H1 (cell line): ENCODE measurements at regions not wholly inside any gene's neighbourhood (a gene's known extent, or its start where the extent isn't known, plus 50 kb on each side); places are given as distances from the start of the nearest gene placed in this dataset.

ENCODE experiments used
- CTCF ChIA-PET: fragments of 300-600 bp; sonication (Branson Sonifier 250); formaldehyde crosslinking; loops from one replicate; lab custom pipeline; 2021; ENCODE audit not compliant: partially characterized antibody; lab: Charles Lee
- POLR2A ChIA-PET: fragments of 300-600 bp; sonication (Branson Sonifier 250); formaldehyde crosslinking; loops from one replicate; lab custom pipeline; 2021; ENCODE audit warnings: inconsistent platforms; ENCODE audit not compliant: partially characterized antibody; lab: Charles Lee
- DNase-seq, 2 experiments: peaks; one replicate each; pipeline versions ENCODE4 v3.0.0 to v3.0.0-alpha.2; 2010 to 2022; ENCODE audit warnings: low spot score in 2 of 2, low read depth in 1 of 2, mixed read lengths in 1 of 2
- FAIRE-seq: peaks from 2 replicates; lab custom pipeline; 2011; peaks lifted over from hg19 to GRCh38; lab: Jason Lieb, UNC
- H2AFZ ChIP-seq: 2 replicates; pipeline ENCODE4 v1.8.1; 2012; ENCODE audit warnings: low read length, inconsistent platforms
- H2AK5ac ChIP-seq: 2 replicates; pipeline ENCODE4 v1.6.1; 2013; ENCODE audit warnings: low read depth, low read length
- H2BK120ac ChIP-seq: replicated peaks from 2 replicates; pipeline ENCODE3; 2013; ENCODE audit warnings: low read depth, low read length, inconsistent platforms
- H2BK12ac ChIP-seq: 2 replicates; pipeline ENCODE4 v1.6.1; 2013; ENCODE audit warnings: low read depth, low read length
- H2BK15ac ChIP-seq: 2 replicates; pipeline ENCODE4 v1.6.1; 2013; ENCODE audit warnings: low read length
- H2BK20ac ChIP-seq: 2 replicates; pipeline ENCODE4 v1.6.1; 2013; ENCODE audit warnings: low read length
- H2BK5ac ChIP-seq: 2 replicates; pipeline ENCODE4 v1.6.1; 2013; ENCODE audit warnings: low read depth, low read length
- H3K14ac ChIP-seq: 2 replicates; pipeline ENCODE4 v1.6.1; 2013; ENCODE audit warnings: inconsistent platforms; ENCODE audit not compliant: insufficient read length
- H3K18ac ChIP-seq: 2 replicates; pipeline ENCODE4 v1.6.1; 2013; ENCODE audit warnings: low read length; ENCODE audit errors: extremely low read depth
- H3K23ac ChIP-seq: 2 replicates; pipeline ENCODE4 v1.6.1; 2013; ENCODE audit warnings: inconsistent platforms; ENCODE audit not compliant: insufficient read length
- H3K23me2 ChIP-seq: 2 replicates; pipeline ENCODE4 v1.6.1; 2013; ENCODE audit warnings: low read depth, low read length
- H3K27ac ChIP-seq: 2 replicates; pipeline ENCODE4 v1.6.1; 2011; ENCODE audit warnings: low read depth, low read length, inconsistent platforms
- H3K27me3 ChIP-seq, 4 experiments: replicated peaks in 1 of 4; 1 replicate in 1 of 4; 2 replicates in 3 of 4; pipeline versions ENCODE4 v1.6.1 to v1.8.1; 2011 to 2013; ENCODE audit warnings: low read length in 3 of 4, mild to moderate bottlenecking in 3 of 4, inconsistent platforms in 2 of 4, mixed read lengths in 2 of 4, moderate library complexity in 1 of 4; ENCODE audit not compliant: control insufficient read depth in 3 of 4, insufficient read depth in 3 of 4; ENCODE audit errors: extremely low read depth in 1 of 4
- H3K36me3 ChIP-seq, 4 experiments: 2 replicates each; pipeline versions ENCODE4 v1.6.1 to v1.8.1; 2011 to 2013; ENCODE audit warnings: mild to moderate bottlenecking in 4 of 4, low read length in 3 of 4, moderate library complexity in 2 of 4, control low read depth in 1 of 4, inconsistent platforms in 1 of 4; ENCODE audit not compliant: insufficient read depth in 4 of 4, control insufficient read depth in 2 of 4
- H3K4ac ChIP-seq: replicated peaks from 2 replicates; pipeline ENCODE3; 2013; ENCODE audit warnings: low read length, low read depth, mixed read lengths, inconsistent platforms; ENCODE audit not compliant: insufficient read length
- H3K4me1 ChIP-seq, 4 experiments: replicated peaks in 1 of 4; 1 replicate in 1 of 4; 2 replicates in 3 of 4; pipeline versions ENCODE4 v1.6.1 to v1.8.1; 2011 to 2013; ENCODE audit warnings: low read length in 3 of 4, inconsistent platforms in 2 of 4, mixed read lengths in 1 of 4; ENCODE audit not compliant: insufficient read depth in 4 of 4, control insufficient read depth in 3 of 4
- H3K4me2 ChIP-seq, 2 experiments: 2 replicates each; pipeline versions ENCODE4 v1.6.1 to v1.8.1; 2011 to 2013; ENCODE audit warnings: low read depth in 2 of 2, low read length in 2 of 2, control low read depth in 1 of 2, inconsistent platforms in 1 of 2, mild to moderate bottlenecking in 1 of 2; ENCODE audit not compliant: insufficient read depth in 1 of 2
- H3K4me3 ChIP-seq, 4 experiments: fragments of 200-600, 300-600 bp in 1 of 4; sonication (generic), shearing (Covaris generic), sonication (Bioruptor Twin) in 1 of 4; 2 replicates each; pipeline versions ENCODE4 v1.5.1 to v1.8.1; 2011 to 2016; ENCODE audit warnings: low read length in 4 of 4, low read depth in 3 of 4, control low read depth in 2 of 4, inconsistent platforms in 2 of 4, mild to moderate bottlenecking in 2 of 4, mixed read lengths in 1 of 4, moderate library complexity in 1 of 4; ENCODE audit not compliant: insufficient read depth in 2 of 4; ENCODE audit errors: extremely low read depth in 1 of 4
- H3K56ac ChIP-seq: replicated peaks from 2 replicates; pipeline ENCODE3; 2013; ENCODE audit warnings: low read depth, mild to moderate bottlenecking, mixed read lengths, low read length, inconsistent platforms; ENCODE audit not compliant: insufficient read length
- H3K79me1 ChIP-seq: 2 replicates; pipeline ENCODE4 v1.6.1; 2013; ENCODE audit warnings: low read depth, low read length, control low read depth
- H3K79me2 ChIP-seq, 2 experiments: 2 replicates each; pipeline versions ENCODE4 v1.6.1 to v1.8.1; 2012 to 2013; ENCODE audit warnings: low read length in 2 of 2, mild to moderate bottlenecking in 2 of 2, inconsistent platforms in 1 of 2; ENCODE audit not compliant: insufficient read depth in 2 of 2, control insufficient read depth in 1 of 2
- H3K9ac ChIP-seq, 4 experiments: replicated peaks in 1 of 4; 1 replicate in 1 of 4; 2 replicates in 3 of 4; pipeline versions ENCODE4 v1.6.1 to v1.8.1; 2011 to 2013; ENCODE audit warnings: low read depth in 3 of 4, low read length in 3 of 4, control low read depth in 2 of 4, mild to moderate bottlenecking in 2 of 4, moderate library complexity in 2 of 4, inconsistent platforms in 1 of 4; ENCODE audit errors: extremely low read depth in 1 of 4
- H3K9me3 ChIP-seq, 2 experiments: 2 replicates each; pipeline versions ENCODE4 v1.6.1 to v1.8.1; 2012 to 2013; ENCODE audit warnings: mild to moderate bottlenecking in 2 of 2, moderate library complexity in 2 of 2, control low read depth in 1 of 2, inconsistent platforms in 1 of 2, low read depth in 1 of 2, low read length in 1 of 2, mixed read lengths in 1 of 2; ENCODE audit not compliant: insufficient read depth in 2 of 2
- H4K20me1 ChIP-seq, 2 experiments: replicated peaks in 1 of 2; 2 replicates each; pipeline versions ENCODE3 to v1.8.1; 2011 to 2013; ENCODE audit warnings: inconsistent platforms in 2 of 2, low read length in 2 of 2, mild to moderate bottlenecking in 1 of 2; ENCODE audit not compliant: insufficient read depth in 2 of 2, control insufficient read depth in 1 of 2
- H4K5ac ChIP-seq: 2 replicates; pipeline ENCODE4 v1.6.1; 2013; ENCODE audit warnings: low read length, low read depth, mixed read lengths, inconsistent platforms; ENCODE audit not compliant: insufficient read length
- H4K8ac ChIP-seq: 2 replicates; pipeline ENCODE4 v1.8.0; 2013; ENCODE audit warnings: mild to moderate bottlenecking, moderate library complexity, low read length, inconsistent platforms; ENCODE audit not compliant: insufficient read depth; ENCODE audit errors: extremely low read depth
- H4K91ac ChIP-seq: replicated peaks from 2 replicates; pipeline ENCODE3; 2013; ENCODE audit warnings: low read length, mixed read lengths, inconsistent platforms; ENCODE audit not compliant: insufficient read length
- ATF3 ChIP-seq: IDR thresholded peaks from 2 replicates; pipeline ENCODE4 v1.6.1; 2011; ENCODE audit warnings: low read depth, mild to moderate bottlenecking, low read length; ENCODE audit not compliant: insufficient read depth
- BACH1 ChIP-seq: IDR thresholded peaks from 2 replicates; pipeline ENCODE4 v1.6.1; 2012; ENCODE audit warnings: low read length, improper control_type of control experiment
- EP300 ChIP-seq, 2 experiments: IDR thresholded peaks; 1 replicate in 1 of 2; 2 replicates in 1 of 2; pipeline ENCODE4 v1.6.1; 2011 to 2012; ENCODE audit warnings: low read depth in 2 of 2, low read length in 2 of 2, mild to moderate bottlenecking in 2 of 2, borderline replicate concordance in 1 of 2, inconsistent platforms in 1 of 2, moderate library complexity in 1 of 2
- GABPA ChIP-seq: IDR thresholded peaks from 2 replicates; pipeline ENCODE4 v1.6.1; 2011; ENCODE audit warnings: mild to moderate bottlenecking, low read length, moderate library complexity, borderline replicate concordance; ENCODE audit not compliant: insufficient read depth
- HDAC6 ChIP-seq: IDR thresholded peaks from one replicate; pipeline ENCODE4 v1.7.1; 2012; ENCODE audit warnings: low read depth, mild to moderate bottlenecking, inconsistent platforms, low read length, moderate library complexity
- RXRA ChIP-seq: IDR thresholded peaks from 2 replicates; pipeline ENCODE4 v1.6.1; 2011; ENCODE audit warnings: low read depth, mild to moderate bottlenecking, low read length, moderate library complexity; ENCODE audit not compliant: insufficient read depth
- SUZ12 ChIP-seq: fragments of 200-600 bp; sonication (generic); IDR thresholded peaks from 2 replicates; pipeline ENCODE4 v1.6.1; 2012; ENCODE audit warnings: mild to moderate bottlenecking, inconsistent platforms, low read length, moderate library complexity, mixed read lengths
- TBP ChIP-seq: IDR thresholded peaks from 2 replicates; pipeline ENCODE4 v1.6.1; 2011; ENCODE audit warnings: low read depth, low read length, improper control_type of control experiment
- WGBS, 2 experiments: shearing (Covaris generic) in 1 of 2; methylation state at CpG; one replicate each; pipeline versions ENCODE4 v1.1.6 to v1.1.7; 2013 to 2015; ENCODE audit warnings: low lambda C conversion rate in 2 of 2, mixed read lengths in 2 of 2, inconsistent platforms in 1 of 2, low coverage in 1 of 2, missing lambda C conversion rate in 1 of 2; ENCODE audit not compliant: insufficient replicate concordance in 2 of 2, insufficient coverage in 1 of 2, insufficient read length in 1 of 2; ENCODE audit errors: extremely low coverage in 1 of 2, missing lambda C conversion rate in 1 of 2; 5-methylcytosine and 5-hydroxymethylcytosine counted together
- TF ChIP-seq, protein P1 (sequence below): IDR thresholded peaks from 2 replicates; pipeline ENCODE4 v1.6.1; 2011; ENCODE audit warnings: low read length, improper control_type of control experiment

- H3K23me2 ChIP-seq: peaks cover 13% of the 10 kb centered on the region
- peak overlapping the region; percentile 97 for H3K56ac ChIP-seq
- peak overlapping the region; percentile 86 for H3K18ac ChIP-seq
- peak overlapping the region; percentile 100 for H2BK20ac ChIP-seq
- no peak overlapping the region for H2BK120ac ChIP-seq
- no peaks in the 10 kb centered on the region for H3K27me3 ChIP-seq
- no peak overlapping the region for H3K14ac ChIP-seq
- H3K9ac ChIP-seq: no peak overlapping the region
- ChIA-PET CTCF (interaction anchor here (1.0 to 3.2 kb wide), 7 partner anchors 16 to 320 kb away, joined by 3 to 15 read pairs (median 4); no protein-coding TSS in a partner anchor), POLR2A (interaction anchor here (1.0 to 6.3 kb wide), 9 partner anchors 10 to 274 kb away, joined by 3 to 35 read pairs (median 9); partner anchors contain the start of gene HSP90AB1)
- peak overlapping the region; percentile 100 for H2BK15ac ChIP-seq
- H4K8ac ChIP-seq: no peak overlapping the region
- H3K9me3 ChIP-seq: no peaks in the 10 kb centered on the region
- peaks cover 3% of the 10 kb centered on the region; the same call in 1 of the 2 replicates for H3K79me1 ChIP-seq
- H3K23ac ChIP-seq: no peak overlapping the region
- peak overlapping the region; percentile 99 for H2AK5ac ChIP-seq
- H3K4ac ChIP-seq: no peak overlapping the region
- no peaks in the 10 kb centered on the region for H3K79me2 ChIP-seq
- no peak overlapping the region for H2AFZ ChIP-seq
- no peak overlapping the region for H3K4me3 ChIP-seq
- H3K36me3 ChIP-seq: no peaks in the 10 kb centered on the region
- 82% methylated on average over 6 of the region's 6 CpGs; no CpG with 5 or more reads in 1 of the 2 experiments for WGBS, 2 experiments
- peak overlapping the region; percentile 50 for H4K91ac ChIP-seq
- H3K27ac ChIP-seq: peak overlapping the region; percentile 43; the same call in 1 of the 2 replicates
- DNase-seq (no peak), FAIRE-seq (no peak)
- peaks cover 9 to 27% (median 15%) of the 10 kb centered on the region in 4 experiments for H3K4me1 ChIP-seq
- H4K5ac ChIP-seq: no peak overlapping the region
- peak overlapping the region; percentile 89 for H2BK5ac ChIP-seq
- H4K20me1 ChIP-seq: peaks cover 0 to 3% of the 10 kb centered on the region in 2 experiments
- peak overlapping the region; percentile 100 for H2BK12ac ChIP-seq
- peak overlapping the region in 1 of 2 experiments; percentile 27; a peak in 1 of 4 replicates for H3K4me2 ChIP-seq
- TF ChIP-seq TBP: no peak
- TF ChIP-seq, protein P1, sequence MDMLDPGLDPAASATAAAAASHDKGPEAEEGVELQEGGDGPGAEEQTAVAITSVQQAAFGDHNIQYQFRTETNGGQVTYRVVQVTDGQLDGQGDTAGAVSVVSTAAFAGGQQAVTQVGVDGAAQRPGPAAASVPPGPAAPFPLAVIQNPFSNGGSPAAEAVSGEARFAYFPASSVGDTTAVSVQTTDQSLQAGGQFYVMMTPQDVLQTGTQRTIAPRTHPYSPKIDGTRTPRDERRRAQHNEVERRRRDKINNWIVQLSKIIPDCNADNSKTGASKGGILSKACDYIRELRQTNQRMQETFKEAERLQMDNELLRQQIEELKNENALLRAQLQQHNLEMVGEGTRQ: no peak
- no peak for TF ChIP-seq RXRA
- no peak for TF ChIP-seq EP300 (IDR thresholded peaks at IDR 0.05; ENCODE audit: borderline replicate concordance in 1 of 2, low read depth in 2 of 2, low read length in 2 of 2)
- no peak for TF ChIP-seq GABPA
- no peak for TF ChIP-seq SUZ12
- no peak for TF ChIP-seq HDAC6
- no peak for TF ChIP-seq BACH1
- TF ChIP-seq ATF3: no peak
Measured at GRCh38 chr6:44044154-44044539, 83.1 kb downstream of the MRPL14 start.
